Activated naive CD4-positive, alpha-beta T cell treated with anti-CD3 and anti-CD28 coated beads, Interleukin-2, amount 10 ng/mL, durations not matched to agents 7 days and 5 days (primary cell): ENCODE measurements at regions not wholly inside any gene's neighbourhood (a gene's known extent, or its start where the extent isn't known, plus 50 kb on each side); places are given as distances from the start of the nearest gene placed in this dataset.

ENCODE experiments used
- CTCF ChIA-PET: fragments of 350-600 bp; sonication (Branson Sonifier 250); formaldehyde crosslinking; loops from one replicate; lab custom pipeline; 2021; ENCODE audit warnings: antibody characterized with exemption; lab: Charles Lee
- DNase-seq: peaks from one replicate; pipeline ENCODE4 v3.0.0-alpha.2; 2020
- H3K27ac Mint-ChIP-seq: one replicate; pipeline ENCODE4 v1.8.0; 2021; ENCODE audit warnings: mild to moderate bottlenecking, moderate library complexity, mixed read lengths
- H3K27me3 Mint-ChIP-seq: one replicate; pipeline ENCODE4 v1.8.0; 2021; ENCODE audit warnings: mild to moderate bottlenecking, mixed read lengths
- H3K36me3 Mint-ChIP-seq: one replicate; pipeline ENCODE4 v1.8.0; 2021; ENCODE audit warnings: mixed read lengths
- H3K4me1 Mint-ChIP-seq: one replicate; pipeline ENCODE4 v1.8.0; 2021; ENCODE audit warnings: mixed read lengths
- H3K4me3 Mint-ChIP-seq: one replicate; pipeline ENCODE4 v1.8.0; 2021; ENCODE audit warnings: mild to moderate bottlenecking, moderate library complexity, mixed read lengths
- H3K9me3 Mint-ChIP-seq: one replicate; pipeline ENCODE4 v1.8.0; 2021; ENCODE audit warnings: mixed read lengths

DNA sequence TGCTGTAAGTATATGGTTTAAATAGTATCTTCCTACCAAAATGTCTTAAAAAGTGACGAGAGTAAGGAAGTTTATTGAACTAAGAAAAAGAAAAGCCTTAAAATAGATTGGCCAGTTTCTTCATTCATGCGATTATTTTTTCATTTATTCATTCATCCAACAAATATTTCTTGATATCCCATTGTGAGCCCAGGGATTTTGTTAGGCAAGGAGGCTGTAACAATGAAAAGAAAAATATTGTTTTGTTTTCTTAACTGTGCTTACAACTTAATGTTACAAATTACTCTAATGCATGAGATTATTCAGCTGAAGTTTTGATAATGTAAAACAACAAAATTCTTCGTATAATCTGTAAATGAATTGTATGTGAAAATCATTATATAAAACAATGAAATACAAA lies 882.0 kb downstream of the LTN1 start:
- DNase-seq = no peak
- Mint-ChIP-seq H3K27ac (no peak overlapping the region), H3K4me3 (no peak overlapping the region), H3K36me3 (no peaks in the 10 kb centered on the region), H3K9me3 (no peaks in the 10 kb centered on the region), H3K27me3 (no peaks in the 10 kb centered on the region), H3K4me1 (no peaks in the 10 kb centered on the region)
- CTCF ChIA-PET = no interaction called here

DNA sequence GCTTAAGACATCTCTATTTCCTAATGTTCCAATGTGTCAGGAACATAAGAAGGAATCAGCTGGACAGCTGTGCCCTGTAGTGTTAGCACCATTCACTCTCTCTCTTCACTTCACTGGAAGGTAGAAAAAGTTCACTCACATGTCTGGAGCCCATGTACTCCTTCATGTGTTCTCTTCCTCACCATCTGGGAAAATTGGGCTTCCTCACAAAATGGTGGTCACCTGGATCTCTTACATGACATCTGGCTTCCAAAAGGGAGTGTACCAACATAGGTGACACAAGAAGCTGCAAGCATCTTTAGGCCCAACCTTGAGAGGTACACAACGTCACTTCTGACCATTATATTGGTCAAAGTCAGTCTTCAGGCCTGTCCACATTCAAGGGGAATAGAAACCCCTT lies 882.6 kb downstream of the LTN1 start:
- H3K4me1 Mint-ChIP-seq = no peaks in the 10 kb centered on the region
- no peaks in the 10 kb centered on the region for H3K36me3 Mint-ChIP-seq
- CTCF ChIA-PET = no interaction called here
- H3K9me3 Mint-ChIP-seq = no peaks in the 10 kb centered on the region
- H3K4me3 Mint-ChIP-seq = no peak overlapping the region
- no peak for DNase-seq
- no peak overlapping the region for H3K27ac Mint-ChIP-seq
- H3K27me3 Mint-ChIP-seq = no peaks in the 10 kb centered on the region

DNA sequence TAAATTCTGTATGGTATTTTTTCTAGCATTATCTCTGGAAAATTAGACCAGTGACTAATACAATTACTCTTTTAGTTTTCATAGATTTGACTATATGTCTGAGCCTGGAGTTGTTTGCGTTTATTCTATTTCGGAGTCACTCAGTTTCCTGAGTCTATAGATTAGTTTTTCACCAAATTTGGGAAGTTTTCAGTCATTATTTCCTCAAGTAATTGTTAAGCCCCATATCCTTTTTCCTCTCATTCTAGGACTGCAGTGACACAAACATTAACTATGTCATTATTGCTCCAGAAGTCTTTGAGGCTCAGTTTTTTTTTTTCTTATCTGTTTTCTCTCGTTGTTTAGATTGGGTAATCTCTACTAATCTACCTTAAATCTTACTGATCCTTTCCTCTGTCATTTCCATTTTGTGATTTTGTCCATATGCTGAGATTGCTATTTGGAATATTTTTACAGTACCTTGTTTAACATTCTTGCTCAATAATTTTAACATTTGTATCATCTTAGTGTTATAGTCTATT lies 886.2 kb downstream of the LTN1 start:
- CTCF ChIA-PET = no interaction called here
- no peak overlapping the region for H3K4me3 Mint-ChIP-seq
- no peak overlapping the region for H3K27ac Mint-ChIP-seq
- DNase-seq = no peak
- no peaks in the 10 kb centered on the region for H3K27me3 Mint-ChIP-seq
- H3K4me1 Mint-ChIP-seq = no peaks in the 10 kb centered on the region
- H3K9me3 Mint-ChIP-seq = no peaks in the 10 kb centered on the region
- H3K36me3 Mint-ChIP-seq = no peaks in the 10 kb centered on the region

DNA sequence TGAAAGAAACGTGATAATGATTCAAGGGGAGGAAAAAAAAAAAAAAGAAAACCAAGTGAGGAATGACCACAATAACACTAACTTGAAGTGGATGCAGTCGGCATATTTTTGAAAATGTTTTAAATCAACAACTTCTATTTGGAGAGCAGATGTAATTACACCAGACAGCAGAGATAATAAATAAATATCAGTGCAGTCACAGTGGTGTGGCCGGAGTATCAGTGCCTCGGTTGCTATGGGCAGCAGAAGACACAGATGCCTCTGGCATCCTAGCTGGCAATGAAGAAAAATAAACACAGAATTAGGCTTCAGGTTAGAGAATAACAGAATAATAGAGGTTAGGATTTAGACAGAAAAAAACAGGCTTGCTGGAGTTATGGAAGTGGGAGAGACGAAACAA lies 888.3 kb downstream of the LTN1 start:
- H3K27ac Mint-ChIP-seq = no peak overlapping the region
- CTCF ChIA-PET = no interaction called here
- H3K9me3 Mint-ChIP-seq = no peaks in the 10 kb centered on the region
- no peaks in the 10 kb centered on the region for H3K4me1 Mint-ChIP-seq
- H3K4me3 Mint-ChIP-seq = no peak overlapping the region
- no peaks in the 10 kb centered on the region for H3K36me3 Mint-ChIP-seq
- no peaks in the 10 kb centered on the region for H3K27me3 Mint-ChIP-seq
- no peak for DNase-seq

DNA sequence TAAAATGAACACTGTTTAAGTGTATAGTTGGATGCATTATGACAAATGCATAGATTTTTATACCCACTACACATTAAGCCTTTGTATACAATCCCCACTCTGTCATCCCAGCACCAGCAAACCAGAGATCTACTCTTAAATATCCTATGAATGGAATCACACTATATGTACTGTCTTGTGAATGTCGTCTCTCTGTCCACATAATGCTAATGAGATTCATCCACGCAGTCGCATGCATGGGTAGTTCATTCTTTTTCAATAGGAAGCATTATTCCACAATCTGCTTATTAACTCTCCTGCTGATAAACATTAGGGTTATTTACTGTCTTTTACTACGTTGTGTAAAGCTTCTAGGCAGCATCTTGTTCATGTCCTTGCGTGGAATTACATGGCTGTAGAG lies 892.3 kb downstream of the LTN1 start:
- H3K27ac Mint-ChIP-seq = no peak overlapping the region
- no peaks in the 10 kb centered on the region for H3K36me3 Mint-ChIP-seq
- H3K27me3 Mint-ChIP-seq = no peaks in the 10 kb centered on the region
- no peaks in the 10 kb centered on the region for H3K9me3 Mint-ChIP-seq
- H3K4me1 Mint-ChIP-seq = no peaks in the 10 kb centered on the region
- DNase-seq = no peak
- H3K4me3 Mint-ChIP-seq = no peak overlapping the region
- CTCF ChIA-PET = no interaction called here

DNA sequence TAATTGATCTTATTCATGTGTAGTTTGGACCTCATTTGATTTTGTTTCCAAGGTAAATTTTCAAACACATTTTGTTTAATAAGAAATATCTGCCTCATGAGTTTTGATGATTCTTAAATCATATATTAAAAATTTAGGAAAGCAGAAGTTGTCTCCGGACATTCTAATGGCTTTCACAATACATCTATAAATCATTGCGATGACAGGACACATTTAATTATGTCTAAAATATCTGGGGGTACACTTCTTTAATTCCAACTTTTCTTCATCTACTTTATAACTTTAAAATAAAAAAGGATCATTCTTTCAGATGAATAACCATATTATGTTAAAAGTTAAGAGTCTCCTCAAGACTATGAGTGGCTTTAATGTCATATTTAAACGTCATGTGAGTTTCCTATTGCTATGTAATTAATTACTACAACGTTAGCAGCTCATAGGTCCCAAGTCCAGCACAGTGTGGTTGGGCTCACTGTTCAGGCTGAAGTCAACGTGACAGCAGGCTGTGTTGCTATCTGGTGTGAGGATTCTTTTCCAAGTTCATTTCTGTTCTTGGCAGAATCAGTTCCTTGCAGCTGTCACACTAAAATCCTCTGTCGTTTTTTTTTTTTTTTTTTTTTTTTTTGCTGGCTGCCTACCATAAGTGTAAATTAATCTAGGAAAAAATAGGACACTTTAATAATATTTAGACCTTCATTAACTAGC lies 893.5 kb downstream of the LTN1 start:
- Mint-ChIP-seq H3K27me3 (no peaks in the 10 kb centered on the region), H3K4me1 (no peaks in the 10 kb centered on the region), H3K9me3 (no peaks in the 10 kb centered on the region), H3K4me3 (no peak overlapping the region), H3K36me3 (no peaks in the 10 kb centered on the region), H3K27ac (no peak overlapping the region)
- no peak for DNase-seq
- CTCF ChIA-PET = no interaction called here

DNA sequence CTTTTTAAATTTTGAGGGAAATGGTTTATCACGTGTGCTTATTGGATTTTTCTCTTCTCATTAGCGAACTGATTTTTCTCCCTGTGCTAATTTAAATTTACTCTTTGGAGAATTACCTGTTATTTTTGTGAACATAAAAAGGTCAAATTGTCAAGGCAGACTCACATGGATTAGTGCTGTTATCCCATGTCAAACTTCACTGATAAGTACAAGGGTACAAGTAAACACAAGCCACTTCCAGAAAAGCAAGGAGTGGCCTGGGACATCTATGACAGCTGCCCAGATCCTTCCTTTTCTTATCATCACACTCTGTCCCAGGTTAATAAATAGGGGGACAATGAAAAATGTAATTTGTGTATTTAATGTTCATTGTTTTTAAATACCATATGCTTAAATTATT lies 901.2 kb downstream of the LTN1 start:
- H3K36me3 Mint-ChIP-seq = no peaks in the 10 kb centered on the region
- no peaks in the 10 kb centered on the region for H3K4me1 Mint-ChIP-seq
- CTCF ChIA-PET = no interaction called here
- no peaks in the 10 kb centered on the region for H3K27me3 Mint-ChIP-seq
- no peak overlapping the region for H3K27ac Mint-ChIP-seq
- no peak overlapping the region for H3K4me3 Mint-ChIP-seq
- H3K9me3 Mint-ChIP-seq = peaks cover 7% of the 10 kb centered on the region
- DNase-seq = no peak

DNA sequence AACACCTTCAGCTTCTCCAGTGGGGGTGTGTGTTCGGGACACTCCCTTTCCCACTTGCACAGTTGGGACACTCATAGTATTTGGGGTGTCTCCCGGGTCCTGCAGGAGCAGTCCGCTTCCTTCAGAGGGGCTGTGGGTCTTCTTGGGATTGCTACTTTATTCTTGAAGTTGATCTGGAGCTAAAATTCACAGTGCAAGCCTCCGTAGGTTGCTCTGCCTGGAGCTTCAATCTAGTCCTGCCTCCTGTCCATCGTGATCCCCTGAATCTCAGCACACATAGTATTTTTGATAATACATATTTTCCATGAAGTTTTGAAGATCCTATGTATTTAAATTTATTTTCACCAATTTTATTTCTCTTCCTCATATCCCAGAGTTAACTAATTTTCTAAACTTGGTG lies 902.1 kb downstream of the LTN1 start:
- Mint-ChIP-seq H3K27me3 (no peaks in the 10 kb centered on the region), H3K4me3 (no peak overlapping the region)
- CTCF ChIA-PET = no interaction called here

DNA sequence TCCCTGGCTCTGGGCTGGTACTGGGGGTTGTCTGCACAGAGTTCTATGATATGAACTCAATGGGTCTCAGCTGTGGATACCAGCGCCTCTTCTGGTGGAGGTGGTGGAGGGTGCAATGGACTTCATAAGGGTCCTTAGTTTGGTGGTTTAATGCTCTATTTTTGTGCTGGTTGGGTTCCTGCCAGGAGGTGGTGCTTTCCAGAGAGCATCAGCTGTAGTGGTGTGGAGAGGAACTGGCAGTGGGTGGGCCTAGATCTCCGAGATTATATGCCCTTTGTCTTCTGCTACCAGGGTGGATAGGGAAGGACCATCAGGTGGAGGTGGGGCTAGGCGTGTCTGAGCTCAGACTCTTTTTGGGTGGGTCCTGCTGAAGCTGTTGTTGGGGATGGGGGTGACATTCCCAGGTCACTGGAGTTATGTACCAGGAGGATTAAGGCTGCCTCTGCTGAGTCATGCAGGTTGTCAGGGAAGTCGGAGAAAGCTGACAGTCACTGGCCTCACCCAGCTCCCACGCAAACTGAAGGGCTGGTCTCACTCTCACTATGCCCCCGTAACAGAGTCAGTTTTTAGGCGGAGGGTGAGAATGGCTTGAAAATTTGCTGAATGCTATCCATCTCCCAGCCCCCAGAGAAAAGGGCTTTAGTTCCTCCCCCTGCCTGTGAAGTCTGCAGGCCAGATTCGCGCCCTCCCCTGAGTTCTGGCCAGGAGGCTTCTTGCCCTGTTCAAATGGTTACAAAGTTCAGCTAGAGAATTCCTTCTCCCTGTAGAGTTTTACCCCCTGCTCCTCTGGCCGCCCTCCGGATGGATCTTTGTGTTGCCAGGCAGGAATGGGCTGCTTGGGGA lies 902.9 kb downstream of the LTN1 start:
- H3K9me3 Mint-ChIP-seq = peaks cover 7% of the 10 kb centered on the region
- H3K4me3 Mint-ChIP-seq = no peak overlapping the region
- no peaks in the 10 kb centered on the region for H3K27me3 Mint-ChIP-seq
- H3K36me3 Mint-ChIP-seq = no peaks in the 10 kb centered on the region
- no peak for DNase-seq
- H3K27ac Mint-ChIP-seq = no peak overlapping the region
- CTCF ChIA-PET = interaction anchor here (0.5 kb wide), 1 partner anchor 288 kb away, joined by 3 read pairs; no protein-coding TSS in a partner anchor
- H3K4me1 Mint-ChIP-seq = no peaks in the 10 kb centered on the region

More for the DNA sequence above, 902.1 kb downstream of the LTN1 start:
- no peak for DNase-seq
- Mint-ChIP-seq H3K27ac (no peak overlapping the region), H3K36me3 (no peaks in the 10 kb centered on the region), H3K4me1 (no peaks in the 10 kb centered on the region), H3K9me3 (peaks cover 7% of the 10 kb centered on the region)

DNA sequence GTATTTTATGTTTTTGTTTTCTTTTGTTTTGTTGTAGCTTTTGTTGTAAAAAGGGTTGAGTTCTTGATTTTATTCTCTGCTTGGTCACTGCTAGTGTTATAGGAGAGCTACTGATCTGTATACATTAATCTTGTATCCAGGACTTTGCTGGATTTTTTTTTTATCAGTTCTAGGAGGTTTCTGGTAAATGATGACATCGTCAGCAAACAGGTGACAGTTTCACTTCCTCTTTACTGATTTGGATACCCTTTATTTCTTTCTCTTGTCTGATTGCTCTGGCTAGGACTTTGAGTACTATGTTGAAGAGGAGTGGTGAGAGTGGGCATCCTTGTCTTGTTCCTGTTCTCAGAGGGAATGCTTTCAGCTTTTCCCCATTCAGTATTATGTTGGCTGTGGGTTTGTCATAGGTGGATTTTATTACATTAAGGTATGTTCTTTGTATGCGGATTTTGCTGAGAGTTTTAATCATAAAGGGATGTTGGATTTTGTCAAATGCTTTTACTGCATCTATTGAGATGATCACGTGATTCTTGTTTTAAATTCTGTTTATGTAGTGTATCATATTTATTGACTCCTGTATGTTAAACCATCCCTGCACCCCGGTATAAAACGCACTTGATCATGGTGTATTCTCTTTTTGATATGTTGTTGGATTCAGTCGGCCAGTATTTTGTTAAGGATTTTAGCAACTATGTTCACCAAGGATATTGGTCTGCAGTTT lies 905.7 kb downstream of the LTN1 start:
- H3K27me3 Mint-ChIP-seq = no peaks in the 10 kb centered on the region
- H3K4me3 Mint-ChIP-seq = no peak overlapping the region
- H3K4me1 Mint-ChIP-seq = no peaks in the 10 kb centered on the region
- H3K9me3 Mint-ChIP-seq = peaks cover 9% of the 10 kb centered on the region
- DNase-seq = no peak
- H3K36me3 Mint-ChIP-seq = no peaks in the 10 kb centered on the region
- CTCF ChIA-PET = no interaction called here
- H3K27ac Mint-ChIP-seq = no peak overlapping the region

DNA sequence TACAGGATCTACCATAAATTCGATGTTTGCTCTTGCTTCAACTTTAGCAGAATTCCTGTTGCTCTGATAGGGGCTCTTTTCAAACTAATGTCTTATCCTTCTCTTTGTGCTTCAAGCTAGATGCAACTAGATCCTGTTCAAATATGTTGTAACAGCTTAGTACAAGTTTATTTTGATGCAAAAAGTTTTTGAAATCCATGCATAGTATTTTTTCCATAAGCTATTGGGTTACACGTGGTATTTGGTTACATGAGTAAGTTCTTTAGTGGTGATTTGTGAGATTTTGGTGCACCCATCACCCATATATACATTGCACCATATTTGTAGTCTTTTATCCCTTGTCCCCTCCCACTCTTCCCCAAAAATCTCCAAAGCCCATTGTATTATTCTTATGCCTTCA lies 907.7 kb downstream of the LTN1 start:
- H3K9me3 Mint-ChIP-seq = peaks cover 9% of the 10 kb centered on the region
- H3K4me1 Mint-ChIP-seq = no peaks in the 10 kb centered on the region
- no peaks in the 10 kb centered on the region for H3K36me3 Mint-ChIP-seq
- no peak for DNase-seq
- H3K4me3 Mint-ChIP-seq = no peak overlapping the region
- no peak overlapping the region for H3K27ac Mint-ChIP-seq
- CTCF ChIA-PET = no interaction called here
- H3K27me3 Mint-ChIP-seq = no peaks in the 10 kb centered on the region

DNA sequence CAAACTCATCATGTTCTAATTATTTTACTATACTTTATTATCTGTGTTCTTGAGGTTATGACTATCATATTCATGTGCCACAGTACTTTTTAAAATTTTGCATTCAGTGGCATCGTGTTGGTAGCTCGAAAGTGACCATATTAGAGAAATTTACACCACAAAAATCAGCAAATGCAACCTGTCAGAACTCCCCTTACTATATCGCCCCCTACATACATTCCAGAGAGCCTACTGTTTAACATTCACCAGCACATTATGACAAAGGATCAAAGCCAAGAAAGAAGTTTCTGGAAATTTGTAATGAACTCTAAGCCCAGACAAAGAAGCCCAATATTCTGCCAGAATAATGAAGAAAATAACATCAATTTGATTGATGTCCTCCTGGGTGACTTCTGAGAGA lies 909.3 kb downstream of the LTN1 start:
- Mint-ChIP-seq H3K27me3 (no peaks in the 10 kb centered on the region), H3K36me3 (no peaks in the 10 kb centered on the region), H3K9me3 (peaks cover 3% of the 10 kb centered on the region), H3K4me3 (no peak overlapping the region), H3K4me1 (no peaks in the 10 kb centered on the region), H3K27ac (no peak overlapping the region)
- CTCF ChIA-PET = no interaction called here
- DNase-seq = no peak

DNA sequence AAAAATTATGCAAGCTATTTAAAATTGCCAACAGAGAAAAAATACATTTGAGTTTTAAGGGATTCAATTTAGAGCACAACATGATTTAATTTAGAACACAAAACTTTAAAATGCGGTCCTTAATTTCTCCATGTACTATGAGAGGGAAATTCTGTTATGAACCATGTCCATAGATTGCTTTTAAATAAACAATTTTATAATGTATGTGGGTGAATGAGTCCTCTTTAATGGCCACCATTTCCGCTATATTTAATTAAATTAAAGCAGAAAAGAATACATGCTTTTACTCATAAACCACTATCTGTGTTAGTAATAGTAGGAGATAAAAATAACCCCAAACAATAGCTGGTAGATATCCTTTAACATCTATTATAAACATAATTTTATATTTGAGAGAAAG lies 914.6 kb downstream of the LTN1 start:
- no peaks in the 10 kb centered on the region for H3K36me3 Mint-ChIP-seq
- no peaks in the 10 kb centered on the region for H3K4me1 Mint-ChIP-seq
- no peak for DNase-seq
- H3K27me3 Mint-ChIP-seq = no peaks in the 10 kb centered on the region
- no peak overlapping the region for H3K4me3 Mint-ChIP-seq
- CTCF ChIA-PET = no interaction called here
- H3K27ac Mint-ChIP-seq = no peak overlapping the region
- no peaks in the 10 kb centered on the region for H3K9me3 Mint-ChIP-seq

DNA sequence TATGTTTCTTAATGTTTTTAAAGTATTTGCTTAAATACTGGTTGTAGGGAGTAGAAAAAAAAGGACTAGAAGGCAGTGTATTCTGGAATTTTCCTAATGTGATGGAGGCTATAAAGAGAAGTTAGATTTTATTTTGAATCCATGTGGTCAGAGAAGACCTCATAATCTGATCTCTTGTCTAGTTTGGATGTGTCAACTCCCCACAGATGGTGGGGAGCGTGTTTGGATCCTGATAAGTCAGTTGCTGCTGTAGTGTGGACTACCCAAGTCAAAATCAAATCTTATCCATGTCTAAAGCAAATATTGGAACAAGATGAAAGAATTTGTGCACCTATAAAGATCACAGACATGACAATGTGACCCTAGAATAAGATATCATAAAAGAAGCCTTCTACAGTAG lies 918.0 kb downstream of the LTN1 start:
- H3K9me3 Mint-ChIP-seq = peaks cover 3% of the 10 kb centered on the region
- CTCF ChIA-PET = no interaction called here
- H3K27ac Mint-ChIP-seq = no peak overlapping the region
- H3K36me3 Mint-ChIP-seq = no peaks in the 10 kb centered on the region
- no peaks in the 10 kb centered on the region for H3K4me1 Mint-ChIP-seq
- H3K27me3 Mint-ChIP-seq = no peaks in the 10 kb centered on the region
- H3K4me3 Mint-ChIP-seq = no peak overlapping the region
- no peak for DNase-seq
